ENCODE measurements at regions not wholly inside any gene's neighbourhood (a gene's known extent, or its start where the extent isn't known, plus 50 kb on each side); places are given as distances from the start of the nearest gene placed in this dataset.

- TF ChIP-seq EP300 (IDR thresholded peaks at IDR 0.05), result no peak
- no peak for TF ChIP-seq POLR2A (IDR thresholded peaks at IDR 0.05)
- no peak for TF ChIP-seq CTCF (IDR thresholded peaks at IDR 0.05)
- 92 to 100% methylated on average over 1 of the region's 1 CpG for WGBS, 2 donors (ENCODE audit: low coverage in 1 of 2)
- H3K36me3 ChIP-seq, result no peaks in the 10 kb centered on the region
- H3K27ac ChIP-seq, result no peak overlapping the region
- H3K9me3 ChIP-seq, result no peaks in the 10 kb centered on the region
- H3K4me1 ChIP-seq, result no peaks in the 10 kb centered on the region
- no peak for ATAC-seq
- H3K27me3 ChIP-seq, result no peaks in the 10 kb centered on the region
- H3K4me3 ChIP-seq, result no peak overlapping the region
These were observed 290.5 kb downstream of the NOL4 start for GRCh38 chr18:33934258-33934657.

GRCh38 chr18:33928231-33928630, 296.5 kb downstream of the NOL4 start:
- H3K36me3 ChIP-seq, result no peaks in the 10 kb centered on the region
- H3K9me3 ChIP-seq, result no peaks in the 10 kb centered on the region
- 29 to 35% methylated on average over 3 of the region's 3 CpGs for WGBS, 2 donors (ENCODE audit: low coverage in 1 of 2)
- TF ChIP-seq POLR2AphosphoS5 (IDR thresholded peaks at IDR 0.05) (no peak), EP300 (IDR thresholded peaks at IDR 0.05) (no peak), POLR2A (IDR thresholded peaks at IDR 0.05) (no peak), CTCF (IDR thresholded peaks at IDR 0.05) (no peak)
- H3K27me3 ChIP-seq, result no peaks in the 10 kb centered on the region
- no peak overlapping the region for H3K27ac ChIP-seq
- no peak for ATAC-seq
- H3K4me1 ChIP-seq, result no peaks in the 10 kb centered on the region
- no peak overlapping the region for H3K4me3 ChIP-seq

DNA sequence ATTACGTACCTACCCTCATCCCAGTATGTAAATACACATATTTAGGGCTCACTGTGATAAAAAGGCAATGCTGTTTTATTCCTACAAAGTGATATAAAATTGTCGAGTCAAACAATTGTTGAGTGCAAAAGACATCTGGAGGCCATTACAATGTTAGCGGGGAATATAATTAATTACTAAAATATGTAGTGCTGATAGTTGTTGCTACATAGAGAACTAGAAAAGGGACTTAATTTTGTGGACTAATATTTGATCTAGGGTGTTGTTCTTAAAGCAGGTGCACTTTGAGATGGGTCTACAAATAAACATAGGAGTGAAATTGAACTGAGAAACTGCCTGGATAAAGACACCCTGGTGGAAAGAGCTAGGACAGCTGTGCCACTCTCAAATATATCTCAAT, 300.1 kb downstream of the NOL4 start:
- Histone ChIP-seq H3K27me3 (no peaks in the 10 kb centered on the region), H3K27ac (no peak overlapping the region), H3K4me3 (no peak overlapping the region), H3K36me3 (no peaks in the 10 kb centered on the region), H3K9me3 (no peaks in the 10 kb centered on the region), H3K4me1 (no peaks in the 10 kb centered on the region)
- no peak for ATAC-seq
- 63% methylated on average over 3 of the region's 3 CpGs for WGBS, 2 donors (ENCODE audit: low coverage in 1 of 2)
- TF ChIP-seq POLR2A (IDR thresholded peaks at IDR 0.05), result no peak
- TF ChIP-seq EP300 (IDR thresholded peaks at IDR 0.05), result no peak
- TF ChIP-seq POLR2AphosphoS5 (IDR thresholded peaks at IDR 0.05), result no peak
- TF ChIP-seq CTCF (IDR thresholded peaks at IDR 0.05), result no peak

DNA sequence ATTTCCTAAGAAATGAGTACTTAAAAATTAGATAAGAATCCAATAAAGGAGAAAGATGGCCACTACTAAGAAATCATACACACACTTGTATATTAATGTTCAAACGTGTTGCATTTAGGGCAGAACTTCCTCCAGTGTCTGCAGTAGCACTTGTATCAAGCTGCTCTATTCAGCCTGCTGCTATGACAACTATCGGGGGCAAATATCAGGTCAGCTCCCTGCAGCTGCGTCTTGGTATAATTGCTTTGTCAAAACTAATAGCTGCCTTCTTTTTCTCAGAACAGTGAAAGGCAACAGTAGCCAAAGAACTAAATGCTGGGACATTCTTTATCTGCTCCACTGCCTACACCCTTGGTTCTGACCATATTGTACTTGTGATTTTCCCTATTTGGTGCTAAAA, 300.7 kb downstream of the NOL4 start:
- WGBS, 2 donors (ENCODE audit: low coverage in 1 of 2), result 33 to 39% methylated on average over 2 to 3 of the region's 3 CpGs
- Histone ChIP-seq H3K4me1 (no peaks in the 10 kb centered on the region), H3K4me3 (no peak overlapping the region), H3K9me3 (no peaks in the 10 kb centered on the region), H3K27me3 (no peaks in the 10 kb centered on the region), H3K27ac (no peak overlapping the region), H3K36me3 (no peaks in the 10 kb centered on the region)
- ATAC-seq, result no peak
- TF ChIP-seq EP300 (IDR thresholded peaks at IDR 0.05) (no peak), POLR2A (IDR thresholded peaks at IDR 0.05) (no peak)

DNA sequence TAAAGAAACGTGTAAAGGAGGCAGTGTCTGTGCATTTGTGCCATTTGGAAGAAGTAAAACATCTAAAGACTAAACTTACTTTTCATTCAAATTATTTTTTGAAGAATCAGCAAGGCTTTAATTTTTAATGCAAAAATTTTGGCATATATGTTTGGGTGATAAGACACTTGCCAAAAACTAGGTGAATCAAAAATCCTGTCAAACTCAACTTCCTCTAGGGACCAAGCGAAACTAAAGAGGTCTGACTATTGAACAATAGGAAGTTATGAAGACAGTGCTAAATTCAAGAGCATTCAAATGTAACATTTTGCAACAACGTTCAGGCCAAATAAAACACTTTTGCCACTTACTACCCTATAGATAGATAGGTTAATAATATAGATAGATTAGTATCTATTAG, 306.1 kb downstream of the NOL4 start:
- Histone ChIP-seq H3K4me1 (no peaks in the 10 kb centered on the region), H3K36me3 (no peaks in the 10 kb centered on the region), H3K27ac (no peak overlapping the region), H3K4me3 (no peak overlapping the region), H3K27me3 (no peaks in the 10 kb centered on the region), H3K9me3 (no peaks in the 10 kb centered on the region)
- TF ChIP-seq POLR2A (IDR thresholded peaks at IDR 0.05) (no peak), EP300 (IDR thresholded peaks at IDR 0.05) (no peak), CTCF (IDR thresholded peaks at IDR 0.05) (no peak), POLR2AphosphoS5 (IDR thresholded peaks at IDR 0.05) (no peak)
- no peak for ATAC-seq
- 63 to 64% methylated on average over 3 of the region's 3 CpGs for WGBS, 2 donors (ENCODE audit: low coverage in 1 of 2)

GRCh38 chr18:33916200-33916599, 308.5 kb downstream of the NOL4 start:
- Histone ChIP-seq H3K36me3 (no peaks in the 10 kb centered on the region), H3K4me1 (no peaks in the 10 kb centered on the region), H3K9me3 (no peaks in the 10 kb centered on the region), H3K27ac (no peak overlapping the region), H3K27me3 (no peaks in the 10 kb centered on the region), H3K4me3 (no peak overlapping the region)
- TF ChIP-seq POLR2AphosphoS5 (IDR thresholded peaks at IDR 0.05) (no peak), CTCF (IDR thresholded peaks at IDR 0.05) (no peak), POLR2A (IDR thresholded peaks at IDR 0.05) (no peak), EP300 (IDR thresholded peaks at IDR 0.05) (no peak)
- WGBS, 2 donors (ENCODE audit: low coverage in 1 of 2), result 62 to 70% methylated on average over 4 of the region's 4 CpGs
- no peak for ATAC-seq

Measured in gastroesophageal sphincter (tissue), 4 donors.